GF-D8 (cell line): ENCODE measurements at regions not wholly inside any gene's neighbourhood (a gene's known extent, or its start where the extent isn't known, plus 50 kb on each side); places are given as distances from the start of the nearest gene placed in this dataset.
"Not testable (repeated sequence)": the region's sequence is repeated elsewhere in the genome, so short reads cannot be mapped to it uniquely, and the experiment has no call there.

Source experiments
- DNase-seq: peaks from one replicate; lab custom pipeline; 2025; lab: John Stamatoyannopoulos, UW

GRCh38 chr14:101246894-101247841 lies 314.1 kb upstream of the DIO3 start:
- no peak for DNase-seq

GRCh38 chr14:101247842-101248725 lies 313.2 kb upstream of the DIO3 start:
- DNase-seq: no peak

- no peak for DNase-seq
Measured at GRCh38 chr14:101248840-101249675, 312.2 kb upstream of the DIO3 start.

- no peak for DNase-seq
Measured at GRCh38 chr14:101249676-101250036, 311.6 kb upstream of the DIO3 start.

GRCh38 chr14:101250336-101250947 lies 310.9 kb upstream of the DIO3 start:
- no peak for DNase-seq

GRCh38 chr14:101250948-101251811 lies 310.1 kb upstream of the DIO3 start:
- no peak for DNase-seq

GRCh38 chr14:101251812-101252442 lies 309.4 kb upstream of the DIO3 start:
- no peak for DNase-seq

GRCh38 chr14:101252443-101253214 lies 308.7 kb upstream of the DIO3 start:
- no peak for DNase-seq

GRCh38 chr14:101253948-101254347 lies 307.3 kb upstream of the DIO3 start:
- no peak for DNase-seq

GRCh38 chr14:101254805-101255764 lies 306.2 kb upstream of the DIO3 start:
- no peak for DNase-seq

GRCh38 chr14:101255765-101256125 lies 305.6 kb upstream of the DIO3 start:
- no peak for DNase-seq

- no peak for DNase-seq
Measured at GRCh38 chr14:101256266-101256665, 305.0 kb upstream of the DIO3 start.

GRCh38 chr14:101257551-101257950 lies 303.7 kb upstream of the DIO3 start:
- no peak for DNase-seq

- no peak for DNase-seq
Measured at GRCh38 chr14:101259748-101260147, 301.5 kb upstream of the DIO3 start.

- DNase-seq: not testable (repeated sequence)
Measured at GRCh38 chr14:101266441-101266840, 294.9 kb upstream of the DIO3 start.

GRCh38 chr14:101273091-101273490 lies 288.2 kb upstream of the DIO3 start:
- DNase-seq: no peak

GRCh38 chr14:101276309-101277091 lies 284.8 kb upstream of the DIO3 start:
- no peak for DNase-seq
